ENCODE measurements at regions not wholly inside any gene's neighbourhood (a gene's known extent, or its start where the extent isn't known, plus 50 kb on each side); places are given as distances from the start of the nearest gene placed in this dataset.

GRCh38 chr2:40548521-40548920, 96.6 kb upstream of the SLC8A1 start:
- H3K27me3 Mint-ChIP-seq = peaks cover 4% of the 10 kb centered on the region
- no peaks in the 10 kb centered on the region for H3K36me3 Mint-ChIP-seq (ENCODE audit: low read depth)
- no peaks in the 10 kb centered on the region for H3K9me3 Mint-ChIP-seq
- intact Hi-C loops (cut with micrococcal nuclease) = no loop called here
- H3K4me3 Mint-ChIP-seq = no peak overlapping the region
- H3K27ac Mint-ChIP-seq = no peak overlapping the region
- peaks cover 14% of the 10 kb centered on the region for H3K4me1 Mint-ChIP-seq (ENCODE audit: low read depth)

- peaks cover 22% of the 10 kb centered on the region for H3K4me1 Mint-ChIP-seq (ENCODE audit: low read depth)
- H3K36me3 Mint-ChIP-seq (ENCODE audit: low read depth) = no peaks in the 10 kb centered on the region
- H3K9me3 Mint-ChIP-seq = no peaks in the 10 kb centered on the region
- intact Hi-C loops (cut with micrococcal nuclease) = loop anchor here (10.0 kb wide), 1 partner anchor 215 kb away; no protein-coding TSS in a partner anchor
- no peak overlapping the region for H3K4me3 Mint-ChIP-seq
- H3K27me3 Mint-ChIP-seq = peaks cover 2% of the 10 kb centered on the region
- no peak overlapping the region for H3K27ac Mint-ChIP-seq
Observed at GRCh38 chr2:40550085-40550484, 98.2 kb upstream of the SLC8A1 start.

- H3K4me3 Mint-ChIP-seq = no peak overlapping the region
- H3K4me1 Mint-ChIP-seq (ENCODE audit: low read depth) = peaks cover 22% of the 10 kb centered on the region
- no peak overlapping the region for H3K27ac Mint-ChIP-seq
- intact Hi-C loops (cut with micrococcal nuclease) = loop anchor here (10.0 kb wide), 1 partner anchor 216 kb away; no protein-coding TSS in a partner anchor
- no peaks in the 10 kb centered on the region for H3K9me3 Mint-ChIP-seq
- no peaks in the 10 kb centered on the region for H3K36me3 Mint-ChIP-seq (ENCODE audit: low read depth)
- no peaks in the 10 kb centered on the region for H3K27me3 Mint-ChIP-seq
Observed at GRCh38 chr2:40551081-40551480, 99.2 kb upstream of the SLC8A1 start.

GRCh38 chr2:40554665-40555294, 102.9 kb upstream of the SLC8A1 start:
- H3K27ac Mint-ChIP-seq = no peak overlapping the region
- no peaks in the 10 kb centered on the region for H3K27me3 Mint-ChIP-seq
- no peak overlapping the region for H3K4me3 Mint-ChIP-seq
- H3K9me3 Mint-ChIP-seq = no peaks in the 10 kb centered on the region
- peaks cover 30% of the 10 kb centered on the region for H3K4me1 Mint-ChIP-seq (ENCODE audit: low read depth)
- intact Hi-C loops (cut with micrococcal nuclease) = loop anchor here (1.0 to 10.0 kb wide), 4 partner anchors 106 to 642 kb away; no protein-coding TSS in a partner anchor
- no peaks in the 10 kb centered on the region for H3K36me3 Mint-ChIP-seq (ENCODE audit: low read depth)

- intact Hi-C loops (cut with micrococcal nuclease) = loop anchor here (10.0 kb wide), 1 partner anchor 221 kb away; no protein-coding TSS in a partner anchor
- no peaks in the 10 kb centered on the region for H3K9me3 Mint-ChIP-seq
- H3K27ac Mint-ChIP-seq = no peak overlapping the region
- H3K4me1 Mint-ChIP-seq (ENCODE audit: low read depth) = peaks cover 30% of the 10 kb centered on the region
- H3K36me3 Mint-ChIP-seq (ENCODE audit: low read depth) = no peaks in the 10 kb centered on the region
- H3K27me3 Mint-ChIP-seq = no peaks in the 10 kb centered on the region
- no peak overlapping the region for H3K4me3 Mint-ChIP-seq
Observed at GRCh38 chr2:40556293-40556692, 104.4 kb upstream of the SLC8A1 start.

GRCh38 chr2:40556739-40557138, 104.8 kb upstream of the SLC8A1 start:
- Mint-ChIP-seq H3K27me3 (no peaks in the 10 kb centered on the region), H3K36me3 (ENCODE audit: low read depth) (no peaks in the 10 kb centered on the region), H3K4me3 (no peak overlapping the region), H3K4me1 (ENCODE audit: low read depth) (peaks cover 30% of the 10 kb centered on the region), H3K27ac (no peak overlapping the region), H3K9me3 (no peaks in the 10 kb centered on the region)
- intact Hi-C loops (cut with micrococcal nuclease) = loop anchor here (10.0 kb wide), 1 partner anchor 222 kb away; no protein-coding TSS in a partner anchor

GRCh38 chr2:40558761-40559160, 106.9 kb upstream of the SLC8A1 start:
- H3K9me3 Mint-ChIP-seq = no peaks in the 10 kb centered on the region
- no peak overlapping the region for H3K4me3 Mint-ChIP-seq
- intact Hi-C loops (cut with micrococcal nuclease) = loop anchor here (10.0 kb wide), 1 partner anchor 224 kb away; no protein-coding TSS in a partner anchor
- no peaks in the 10 kb centered on the region for H3K36me3 Mint-ChIP-seq (ENCODE audit: low read depth)
- peaks cover 26% of the 10 kb centered on the region for H3K4me1 Mint-ChIP-seq (ENCODE audit: low read depth)
- H3K27me3 Mint-ChIP-seq = no peaks in the 10 kb centered on the region
- no peak overlapping the region for H3K27ac Mint-ChIP-seq

GRCh38 chr2:40559175-40559574, 107.3 kb upstream of the SLC8A1 start:
- intact Hi-C loops (cut with micrococcal nuclease) = loop anchor here (10.0 kb wide), 1 partner anchor 224 kb away; no protein-coding TSS in a partner anchor
- Mint-ChIP-seq H3K4me3 (no peak overlapping the region), H3K27ac (no peak overlapping the region), H3K36me3 (ENCODE audit: low read depth) (no peaks in the 10 kb centered on the region), H3K4me1 (ENCODE audit: low read depth) (peaks cover 30% of the 10 kb centered on the region), H3K9me3 (no peaks in the 10 kb centered on the region), H3K27me3 (no peaks in the 10 kb centered on the region)

GRCh38 chr2:40564184-40564583, 112.3 kb upstream of the SLC8A1 start:
- H3K36me3 Mint-ChIP-seq (ENCODE audit: low read depth) = no peaks in the 10 kb centered on the region
- H3K27me3 Mint-ChIP-seq = no peaks in the 10 kb centered on the region
- intact Hi-C loops (cut with micrococcal nuclease) = no loop called here
- H3K27ac Mint-ChIP-seq = no peak overlapping the region
- H3K9me3 Mint-ChIP-seq = no peaks in the 10 kb centered on the region
- H3K4me3 Mint-ChIP-seq = no peak overlapping the region
- H3K4me1 Mint-ChIP-seq (ENCODE audit: low read depth) = peaks cover 10% of the 10 kb centered on the region

GRCh38 chr2:40579247-40579646, 127.4 kb upstream of the SLC8A1 start:
- Mint-ChIP-seq H3K27me3 (no peaks in the 10 kb centered on the region), H3K4me3 (no peak overlapping the region), H3K9me3 (no peaks in the 10 kb centered on the region)

GRCh38 chr2:40584432-40584831, 132.5 kb upstream of the SLC8A1 start:
- Mint-ChIP-seq H3K27me3 (no peaks in the 10 kb centered on the region), H3K9me3 (no peaks in the 10 kb centered on the region)

More at GRCh38 chr2:40579247-40579646, 127.4 kb upstream of the SLC8A1 start:
- Mint-ChIP-seq H3K36me3 (ENCODE audit: low read depth) (no peaks in the 10 kb centered on the region), H3K4me1 (ENCODE audit: low read depth) (no peaks in the 10 kb centered on the region), H3K27ac (no peak overlapping the region)
- intact Hi-C loops (cut with micrococcal nuclease) = no loop called here

GRCh38 chr2:40591774-40592173, 139.9 kb upstream of the SLC8A1 start:
- Mint-ChIP-seq H3K9me3 (no peaks in the 10 kb centered on the region), H3K36me3 (ENCODE audit: low read depth) (no peaks in the 10 kb centered on the region), H3K4me3 (no peak overlapping the region), H3K27ac (no peak overlapping the region), H3K27me3 (peaks cover 1% of the 10 kb centered on the region), H3K4me1 (ENCODE audit: low read depth) (no peaks in the 10 kb centered on the region)
- intact Hi-C loops (cut with micrococcal nuclease) = no loop called here

More at GRCh38 chr2:40584432-40584831, 132.5 kb upstream of the SLC8A1 start:
- H3K4me1 Mint-ChIP-seq (ENCODE audit: low read depth) = no peaks in the 10 kb centered on the region
- H3K36me3 Mint-ChIP-seq (ENCODE audit: low read depth) = no peaks in the 10 kb centered on the region
- intact Hi-C loops (cut with micrococcal nuclease) = loop anchor here (2.0 kb wide), 1 partner anchor 68 kb away; no protein-coding TSS in a partner anchor
- H3K27ac Mint-ChIP-seq = no peak overlapping the region
- H3K4me3 Mint-ChIP-seq = no peak overlapping the region

GRCh38 chr2:40592218-40592617, 140.3 kb upstream of the SLC8A1 start:
- no peaks in the 10 kb centered on the region for H3K4me1 Mint-ChIP-seq (ENCODE audit: low read depth)
- no peak overlapping the region for H3K27ac Mint-ChIP-seq
- no peak overlapping the region for H3K4me3 Mint-ChIP-seq
- H3K36me3 Mint-ChIP-seq (ENCODE audit: low read depth) = no peaks in the 10 kb centered on the region
- peaks cover 1% of the 10 kb centered on the region for H3K27me3 Mint-ChIP-seq
- intact Hi-C loops (cut with micrococcal nuclease) = no loop called here
- H3K9me3 Mint-ChIP-seq = no peaks in the 10 kb centered on the region

GRCh38 chr2:40606862-40607261, 155.0 kb upstream of the SLC8A1 start:
- H3K27ac Mint-ChIP-seq = no peak overlapping the region
- H3K4me3 Mint-ChIP-seq = no peak overlapping the region
- no peaks in the 10 kb centered on the region for H3K4me1 Mint-ChIP-seq (ENCODE audit: low read depth)
- intact Hi-C loops (cut with micrococcal nuclease) = no loop called here
- no peaks in the 10 kb centered on the region for H3K36me3 Mint-ChIP-seq (ENCODE audit: low read depth)
- no peaks in the 10 kb centered on the region for H3K9me3 Mint-ChIP-seq
- H3K27me3 Mint-ChIP-seq = no peaks in the 10 kb centered on the region

GRCh38 chr2:40611196-40611595, 159.3 kb upstream of the SLC8A1 start:
- no peaks in the 10 kb centered on the region for H3K36me3 Mint-ChIP-seq (ENCODE audit: low read depth)
- intact Hi-C loops (cut with micrococcal nuclease) = no loop called here

More at GRCh38 chr2:40611196-40611595, 159.3 kb upstream of the SLC8A1 start:
- no peak overlapping the region for H3K27ac Mint-ChIP-seq
- no peaks in the 10 kb centered on the region for H3K4me1 Mint-ChIP-seq (ENCODE audit: low read depth)
- H3K27me3 Mint-ChIP-seq = no peaks in the 10 kb centered on the region
- no peaks in the 10 kb centered on the region for H3K9me3 Mint-ChIP-seq
- H3K4me3 Mint-ChIP-seq = no peak overlapping the region
